ENCODE measurements at regions not wholly inside any gene's neighbourhood (a gene's known extent, or its start where the extent isn't known, plus 50 kb on each side); places are given as distances from the start of the nearest gene placed in this dataset.

DNA sequence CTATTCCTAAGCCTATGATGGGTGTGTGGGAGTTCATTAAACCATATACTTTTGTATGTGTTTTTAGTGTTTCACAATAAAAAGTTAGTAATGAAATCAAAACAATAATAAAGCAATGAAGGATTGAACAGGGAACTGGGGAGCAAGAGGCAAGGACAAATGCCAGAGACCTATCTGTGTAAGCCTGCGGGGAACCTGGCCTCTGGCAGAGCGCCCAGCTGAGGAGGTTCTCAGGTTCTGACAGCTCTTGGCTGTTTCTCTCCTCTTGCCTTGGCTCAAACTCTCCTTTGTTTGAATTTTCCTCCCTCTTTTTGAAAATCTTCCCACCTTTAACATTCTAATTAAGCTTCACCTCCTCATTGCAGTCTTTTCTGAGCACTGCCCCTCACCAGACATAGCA lies 200.0 kb upstream of the NCKAP5 start:
- no peak for DNase-seq (ENCODE audit: low read depth, low spot score)

DNA sequence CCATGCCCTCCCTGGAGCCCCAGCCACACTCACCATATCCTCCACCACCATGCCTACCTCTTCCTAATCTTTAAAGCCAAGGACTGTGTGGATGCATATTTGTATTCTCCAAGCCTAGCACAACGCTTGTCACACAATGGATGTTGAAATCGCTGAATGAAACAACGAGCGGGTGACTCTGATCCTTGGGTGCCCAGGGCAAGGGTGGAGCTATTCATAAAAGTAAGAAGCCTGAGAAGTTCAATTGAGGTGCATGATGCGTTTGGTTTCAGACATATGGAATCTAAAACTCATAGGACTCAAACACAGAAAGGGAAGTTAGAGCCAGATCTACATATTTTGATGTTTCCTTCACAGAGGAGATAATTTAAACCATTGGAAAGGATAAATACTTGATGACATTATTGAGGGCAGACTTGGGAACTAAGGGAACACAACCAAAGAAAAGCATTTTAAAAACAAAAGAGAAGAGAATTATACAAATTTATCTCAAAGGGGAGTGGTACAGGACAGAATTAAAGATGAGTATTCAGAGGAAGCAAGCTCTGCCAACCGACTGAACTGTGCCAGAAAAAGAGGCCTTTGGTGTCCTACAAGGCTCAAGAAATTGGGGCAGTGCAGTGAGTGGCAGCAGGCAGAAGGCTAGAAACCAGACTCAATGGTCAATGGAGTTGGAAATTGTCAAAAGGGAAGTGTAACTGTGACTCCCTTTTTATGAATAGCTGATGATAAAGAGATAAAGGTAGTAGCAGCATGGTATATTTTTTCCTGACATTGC lies 200.6 kb upstream of the NCKAP5 start:
- no peak for DNase-seq (ENCODE audit: low read depth, low spot score)

DNA sequence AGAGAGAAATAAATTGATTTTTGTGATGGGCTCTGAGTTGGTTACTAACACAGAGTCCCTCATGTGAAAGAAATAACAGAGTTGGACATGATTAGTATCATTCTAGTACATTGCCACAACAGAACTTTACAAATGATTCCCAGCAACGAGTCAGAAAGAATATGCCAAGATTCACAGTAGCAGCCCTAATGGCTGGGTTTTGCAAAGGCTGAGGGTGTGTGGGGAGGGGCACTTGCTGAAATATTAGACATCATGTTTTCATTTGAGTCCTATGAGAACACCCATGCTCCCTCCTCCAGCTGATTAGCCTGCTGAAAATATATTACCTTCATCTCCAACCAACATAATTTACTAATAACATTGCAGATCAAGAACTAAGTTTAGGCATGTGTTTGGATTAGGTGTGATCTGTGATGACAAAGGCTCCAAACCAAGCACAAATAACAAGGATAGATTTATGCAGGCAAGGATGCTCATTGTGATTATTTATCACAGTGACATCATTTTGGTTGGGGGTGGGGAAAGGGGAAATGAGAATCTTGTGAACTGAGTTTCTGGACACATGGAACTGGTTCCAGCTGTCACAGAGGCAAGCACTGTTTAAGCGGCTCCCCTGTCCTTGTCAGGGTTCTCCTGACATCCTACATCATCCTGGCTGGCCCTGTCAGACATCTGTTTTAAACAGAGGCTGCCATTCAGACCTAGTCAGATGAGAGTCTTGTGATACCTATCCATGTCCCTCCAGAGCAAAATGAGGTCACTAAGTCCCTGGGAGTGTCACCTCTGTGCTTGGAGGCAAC lies 205.8 kb upstream of the NCKAP5 start:
- no peak for DNase-seq (ENCODE audit: low read depth, low spot score)

DNA sequence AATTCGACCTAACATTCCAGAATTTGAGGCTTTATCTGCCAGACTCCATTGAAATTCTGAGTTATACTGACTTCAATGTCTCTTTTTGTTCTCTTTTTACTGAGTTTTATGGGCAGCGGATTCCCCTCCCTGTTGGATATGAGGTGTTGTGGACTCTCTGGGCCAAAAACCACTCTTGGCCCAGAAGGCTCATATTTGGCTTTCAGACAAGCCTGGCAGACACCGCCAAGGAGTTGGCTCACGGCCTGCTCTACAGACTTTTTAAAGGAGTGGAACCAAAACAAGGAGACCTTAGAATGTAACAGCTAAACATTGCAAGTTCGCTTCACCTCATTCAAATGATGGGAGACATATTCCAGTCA lies 206.4 kb upstream of the NCKAP5 start:
- DNase-seq (ENCODE audit: low read depth, low spot score) = no peak

DNA sequence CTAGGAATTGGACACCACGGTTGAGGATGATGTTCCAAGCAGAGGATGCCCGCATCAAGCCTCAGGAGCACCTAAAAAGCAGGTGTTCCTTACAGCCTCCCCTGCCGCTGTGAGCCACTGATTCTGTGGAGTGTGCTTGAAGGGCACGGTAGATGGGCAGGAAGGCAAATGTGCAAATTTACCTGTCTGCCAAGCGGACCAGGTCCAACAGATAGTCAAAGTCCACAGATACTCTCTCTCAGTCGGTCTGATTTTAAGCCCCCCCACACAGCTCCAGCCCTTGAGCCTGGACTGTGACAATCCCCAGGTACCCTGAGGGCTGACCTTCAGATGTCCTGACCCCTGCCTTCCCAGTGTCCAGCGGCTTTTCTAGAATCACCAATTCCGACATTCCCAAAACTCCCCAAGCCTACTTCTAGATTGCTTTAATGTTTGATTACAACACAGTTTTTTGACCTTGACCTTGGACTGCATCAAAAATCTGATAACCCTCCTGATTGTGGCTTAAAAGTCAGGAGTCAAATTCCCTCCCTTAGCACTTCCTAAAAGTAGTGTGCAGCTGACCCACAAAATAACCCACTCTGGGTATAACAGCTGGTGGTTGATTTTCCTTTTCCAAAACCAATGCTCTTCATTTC lies 208.8 kb upstream of the NCKAP5 start:
- no peak for DNase-seq (ENCODE audit: low read depth, low spot score)

DNA sequence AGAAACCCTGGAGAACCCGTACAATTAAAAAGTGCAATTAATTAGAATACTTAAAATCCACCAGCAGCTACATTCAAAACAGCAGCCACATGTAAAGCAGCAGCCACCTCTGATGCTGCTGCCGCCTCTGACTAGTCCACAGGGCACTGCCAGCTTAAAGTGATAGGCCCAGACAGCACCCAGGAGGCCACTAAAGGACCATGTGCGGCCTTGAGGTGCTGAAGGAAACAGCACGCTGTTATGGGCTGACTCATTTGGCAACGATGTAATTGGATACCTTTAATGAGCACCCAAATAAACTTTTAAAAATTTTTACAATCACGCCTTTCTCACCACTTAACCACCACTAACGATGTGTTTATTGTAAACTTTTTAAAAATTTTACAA lies 209.3 kb upstream of the NCKAP5 start:
- no peak for DNase-seq (ENCODE audit: low read depth, low spot score)

DNA sequence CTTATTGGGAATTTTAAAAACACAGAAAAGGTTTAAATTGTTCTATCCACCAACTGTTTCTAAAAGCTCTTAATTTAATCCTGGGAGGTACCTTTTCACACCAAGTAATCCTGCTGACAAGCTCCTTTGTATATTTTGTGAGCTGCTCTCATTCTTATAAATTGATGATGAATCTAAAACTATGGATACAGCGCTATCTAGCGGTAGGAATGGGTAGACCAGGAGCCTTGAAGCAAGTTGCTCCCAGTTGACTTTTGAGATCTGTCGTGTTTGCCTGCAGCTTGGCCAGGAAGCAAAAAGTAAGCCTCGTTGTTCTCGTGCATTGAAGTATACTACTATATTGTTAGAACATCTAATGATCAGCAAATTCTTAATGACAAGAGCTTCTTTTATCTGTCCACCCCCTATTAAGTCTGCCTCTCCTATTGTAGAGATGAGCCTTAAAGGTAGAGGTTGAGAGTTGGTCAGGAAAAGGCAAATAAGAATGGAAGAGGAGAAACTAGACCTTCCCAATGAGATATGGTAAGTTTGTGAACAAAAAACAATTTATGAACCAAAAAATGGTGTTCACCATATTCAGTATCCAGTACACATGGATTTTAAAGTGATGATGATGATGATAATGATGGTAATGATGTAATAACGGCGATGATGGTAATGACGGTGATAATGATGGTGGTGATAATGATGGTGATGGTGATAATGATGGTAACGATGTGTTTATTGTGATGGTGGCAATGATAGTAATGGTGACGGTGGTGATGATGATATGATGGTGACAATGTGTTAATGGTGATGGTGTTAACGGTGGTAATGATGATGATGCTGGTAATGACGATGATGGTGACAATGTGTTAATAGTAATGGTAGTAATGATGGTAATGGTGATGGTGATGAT lies 212.1 kb upstream of the NCKAP5 start:
- DNase-seq (ENCODE audit: low read depth, low spot score) = peak; percentile 57

DNA sequence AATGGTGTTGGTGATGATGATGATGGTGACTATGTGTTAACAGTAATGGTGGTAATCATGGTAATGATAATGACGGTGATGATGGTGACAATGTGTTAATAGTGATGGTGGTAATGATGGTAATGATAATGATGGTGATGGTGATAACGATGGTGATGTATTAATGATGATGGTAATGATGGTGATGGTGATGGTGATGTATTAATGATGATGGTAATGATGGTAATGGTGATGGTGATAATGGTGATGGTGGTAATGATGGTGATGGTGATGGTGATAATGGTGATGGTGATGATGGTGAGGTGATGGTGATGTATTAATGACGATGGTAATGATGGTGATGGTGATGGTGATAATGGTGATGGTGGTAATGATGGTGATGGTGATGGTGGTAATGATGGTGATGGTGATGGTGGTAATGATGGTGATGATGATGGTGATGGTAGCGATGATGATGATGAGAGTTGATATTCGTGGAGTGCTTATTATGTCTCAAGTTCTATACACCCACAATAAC lies 212.8 kb upstream of the NCKAP5 start:
- no peak for DNase-seq (ENCODE audit: low read depth, low spot score)

DNA sequence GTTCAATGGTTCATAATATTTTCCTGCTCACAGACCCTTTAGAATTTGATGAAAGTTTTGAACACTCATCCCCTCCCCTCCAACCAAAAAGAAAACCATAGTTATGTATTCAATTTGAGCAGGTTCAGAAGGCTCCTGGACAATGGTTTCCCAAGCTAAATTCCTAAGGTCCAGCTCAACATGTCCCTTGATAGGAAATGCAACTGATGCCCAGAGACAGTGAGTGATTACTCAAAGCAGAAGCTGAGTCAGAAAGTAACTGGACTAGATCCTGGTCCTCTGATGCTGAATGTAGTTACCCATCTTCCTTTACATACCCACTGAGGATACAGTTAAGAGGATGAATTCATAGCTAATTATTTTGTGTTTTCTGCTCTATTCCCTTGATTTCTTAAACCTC lies 218.9 kb upstream of the NCKAP5 start:
- no peak for DNase-seq (ENCODE audit: low read depth, low spot score)

DNA sequence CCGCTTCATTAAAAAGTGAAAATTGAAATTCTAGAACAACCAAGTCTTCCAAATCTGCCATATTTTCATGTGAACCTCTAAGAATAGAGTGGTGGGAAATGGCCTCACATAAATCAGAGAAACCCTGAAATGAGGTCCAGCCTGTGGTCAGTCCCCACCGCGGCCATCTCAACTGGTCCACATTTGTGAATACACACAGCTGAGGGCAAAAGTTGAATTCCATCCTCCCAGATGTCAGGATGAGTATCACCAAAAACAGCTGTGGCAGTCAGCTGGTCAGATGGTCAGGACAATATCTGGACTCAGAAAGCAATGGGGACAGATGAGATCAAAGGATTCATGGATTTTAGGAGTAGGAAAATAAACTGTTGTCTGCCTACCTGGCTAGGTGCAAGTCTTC lies 219.4 kb upstream of the NCKAP5 start:
- no peak for DNase-seq (ENCODE audit: low read depth, low spot score)

DNA sequence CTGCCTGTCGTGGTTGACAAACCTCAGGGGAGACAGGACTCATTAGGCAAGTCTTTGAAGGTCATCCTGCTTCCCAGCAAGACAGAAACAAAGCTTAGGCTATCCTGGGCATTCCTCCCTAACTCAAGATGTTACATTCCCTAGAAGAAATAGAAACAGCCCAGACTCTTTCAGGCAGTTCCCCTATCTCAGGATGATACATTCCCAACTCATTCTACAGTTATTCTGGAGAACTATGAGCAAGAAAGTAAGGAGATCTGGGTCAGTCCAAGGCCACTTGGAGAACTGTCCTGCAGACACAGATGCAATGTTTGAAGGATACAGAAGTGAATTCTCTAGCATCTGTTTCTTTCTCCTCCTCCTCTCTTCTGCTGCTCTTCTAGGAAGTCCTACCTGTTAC lies 220.1 kb upstream of the NCKAP5 start:
- DNase-seq (ENCODE audit: low read depth, low spot score) = no peak

DNA sequence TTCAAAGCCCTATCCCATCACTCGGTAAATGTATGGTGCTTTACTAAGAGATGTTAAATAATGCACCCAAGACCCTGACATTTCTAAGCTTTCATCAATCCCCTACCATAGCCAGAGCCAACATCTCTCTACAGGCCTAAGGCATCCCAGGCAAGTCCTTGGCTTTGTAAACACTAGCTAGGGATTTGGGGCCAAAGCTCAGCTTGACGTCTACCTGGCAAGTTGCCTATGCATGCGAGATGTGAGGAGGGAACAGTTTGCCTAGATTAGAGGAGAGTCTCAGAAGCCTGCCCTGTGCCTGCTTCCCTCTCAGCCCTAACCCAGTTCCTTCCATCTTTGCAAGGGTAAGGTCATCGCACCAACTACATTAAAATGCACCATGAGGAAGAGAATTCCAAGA lies 221.5 kb upstream of the NCKAP5 start:
- DNase-seq (ENCODE audit: low read depth, low spot score) = no peak

DNA sequence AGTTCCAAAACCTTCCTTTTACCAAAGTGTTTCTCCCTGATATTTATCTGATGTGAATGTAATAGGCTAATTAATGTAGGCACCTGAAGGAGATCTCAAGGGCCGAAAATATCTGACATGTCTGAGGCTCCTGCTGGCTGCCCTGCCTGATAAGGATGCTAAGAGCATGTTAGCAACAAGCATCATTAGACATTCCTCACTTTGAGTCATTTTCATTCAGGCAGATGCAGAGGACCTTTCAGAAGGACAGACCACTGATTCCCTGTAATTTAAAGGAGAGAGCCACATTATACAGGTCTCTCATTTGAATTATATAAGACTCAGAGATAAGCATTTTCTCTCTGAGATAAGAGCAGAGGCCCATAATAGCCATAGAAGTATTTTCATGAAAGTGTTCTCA lies 222.4 kb upstream of the NCKAP5 start:
- DNase-seq (ENCODE audit: low read depth, low spot score) = no peak

DNA sequence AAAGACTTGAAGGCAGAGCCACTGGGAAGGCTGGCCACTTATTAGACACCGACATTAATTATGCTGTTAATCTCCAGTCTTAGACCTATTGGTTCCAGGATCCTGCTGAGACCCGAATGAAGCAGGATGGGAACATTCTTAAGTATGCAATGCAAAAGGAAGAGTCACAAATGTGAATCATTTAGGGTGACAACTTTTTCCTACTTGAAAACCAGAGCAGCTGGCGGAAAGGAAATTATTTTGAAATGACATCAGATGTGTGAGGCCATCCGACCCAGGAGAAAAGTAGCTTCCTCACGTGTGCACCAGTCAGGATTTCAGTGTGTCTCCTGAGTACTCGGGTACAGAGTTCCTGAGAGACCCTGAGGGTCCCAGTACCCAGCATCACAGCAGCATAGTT lies 222.9 kb upstream of the NCKAP5 start:
- no peak for DNase-seq (ENCODE audit: low read depth, low spot score)

DNA sequence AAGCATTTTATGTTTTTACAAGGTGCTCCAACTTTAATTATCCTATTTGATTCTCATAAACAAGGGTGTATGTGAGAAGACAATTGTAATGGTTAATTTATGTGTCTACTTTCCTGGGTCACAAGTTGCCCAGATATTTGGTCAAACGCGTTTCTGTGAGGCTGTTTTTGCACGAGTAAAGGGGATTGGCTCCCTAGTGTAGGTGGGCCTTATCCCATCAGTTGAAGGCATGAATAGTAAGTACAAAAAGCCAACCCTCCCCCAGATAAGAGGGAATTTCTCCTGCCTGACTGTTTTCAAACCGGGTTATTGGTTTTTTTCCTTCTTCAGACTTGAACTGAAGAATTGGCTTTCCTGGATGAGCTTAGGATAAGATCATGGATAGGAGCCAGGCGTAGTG lies 224.0 kb upstream of the NCKAP5 start:
- no peak for DNase-seq (ENCODE audit: low read depth, low spot score)

DNA sequence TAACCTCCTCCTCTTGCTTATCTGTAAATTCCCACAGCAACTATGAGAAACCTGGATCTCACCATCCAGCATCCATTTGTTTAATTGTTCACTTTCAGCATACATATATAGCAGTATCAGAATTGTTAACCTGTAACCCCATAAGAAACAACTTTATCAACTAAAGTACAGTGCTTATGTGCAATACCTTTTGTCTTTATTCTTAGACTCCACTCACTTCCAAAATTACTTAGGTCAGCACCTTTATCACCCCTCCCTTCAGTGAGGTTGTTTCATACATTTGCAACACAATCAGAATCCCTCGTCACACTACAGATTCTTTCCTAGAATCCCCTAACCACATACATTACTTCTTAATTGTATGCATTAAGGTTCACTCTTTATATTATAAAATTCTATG lies 225.9 kb upstream of the NCKAP5 start:
- DNase-seq (ENCODE audit: low read depth, low spot score) = no peak

DNA sequence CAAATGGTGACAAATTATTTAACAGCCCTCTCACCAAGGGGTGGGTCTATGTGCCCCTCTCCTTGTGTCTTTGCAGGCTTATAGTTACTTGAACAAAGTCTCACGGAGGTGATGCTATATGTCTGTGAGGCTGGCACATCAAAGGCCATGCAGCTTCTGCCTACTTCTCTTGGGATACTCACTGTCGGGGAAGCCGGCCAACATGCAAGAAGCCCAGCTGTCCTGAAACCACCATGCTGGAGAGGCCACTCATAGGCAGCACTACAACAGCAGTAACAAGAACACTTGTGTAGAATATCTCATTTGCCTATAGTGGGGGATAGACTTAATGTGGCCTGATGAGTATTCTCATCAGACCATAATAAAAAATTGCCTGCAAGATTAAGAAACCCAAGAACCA lies 233.7 kb upstream of the NCKAP5 start:
- no peak for DNase-seq (ENCODE audit: low read depth, low spot score)

DNA sequence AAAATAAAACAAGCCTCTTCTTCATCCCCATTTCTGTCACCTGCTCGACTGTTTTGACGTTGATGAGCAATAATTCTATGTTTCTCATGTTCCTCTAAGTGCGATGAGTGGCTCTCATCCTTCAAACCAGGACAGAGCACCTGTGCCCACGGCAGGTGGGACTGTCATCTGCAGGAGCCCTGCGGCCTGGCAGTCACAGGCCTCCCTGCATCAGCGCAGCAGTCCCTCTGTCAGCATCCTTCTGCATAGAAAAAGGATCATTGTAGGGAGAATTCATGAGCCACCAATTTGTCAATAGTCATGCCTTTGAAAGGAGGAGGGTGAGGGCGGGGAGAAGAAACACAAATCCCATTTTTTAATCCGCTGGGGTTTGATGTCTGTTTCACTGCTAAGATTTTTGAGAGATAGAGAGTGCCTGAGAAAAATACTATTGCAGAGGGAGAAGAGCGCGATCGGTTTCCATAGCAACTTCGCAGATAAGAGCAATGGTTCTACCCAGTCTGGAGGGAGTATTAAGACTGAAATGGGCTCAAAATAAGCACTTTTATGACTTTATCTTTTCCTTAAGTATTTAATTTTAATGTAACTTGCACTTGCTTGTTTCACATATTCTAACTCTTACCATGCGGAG lies 234.3 kb upstream of the NCKAP5 start:
- no peak for DNase-seq (ENCODE audit: low read depth, low spot score)

DNA sequence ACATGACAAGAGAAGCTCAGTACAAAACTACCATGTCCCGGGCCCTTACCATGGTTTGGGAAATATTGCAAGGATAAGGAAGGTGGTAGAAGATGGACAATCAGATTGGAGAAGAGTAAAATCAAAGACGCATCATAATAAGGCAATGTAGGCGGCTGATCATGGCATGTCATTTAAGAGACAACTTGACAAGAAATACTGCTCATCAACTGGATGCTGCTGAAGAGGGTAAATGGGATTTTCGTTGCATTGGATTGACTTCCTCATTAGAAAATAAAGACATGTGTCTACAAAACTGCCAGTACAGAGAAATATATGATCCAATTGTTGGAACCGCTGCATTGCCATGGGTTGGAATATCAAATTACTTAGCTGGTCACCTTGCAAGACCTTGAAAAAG lies 238.3 kb upstream of the NCKAP5 start:
- DNase-seq (ENCODE audit: low read depth, low spot score) = no peak

DNA sequence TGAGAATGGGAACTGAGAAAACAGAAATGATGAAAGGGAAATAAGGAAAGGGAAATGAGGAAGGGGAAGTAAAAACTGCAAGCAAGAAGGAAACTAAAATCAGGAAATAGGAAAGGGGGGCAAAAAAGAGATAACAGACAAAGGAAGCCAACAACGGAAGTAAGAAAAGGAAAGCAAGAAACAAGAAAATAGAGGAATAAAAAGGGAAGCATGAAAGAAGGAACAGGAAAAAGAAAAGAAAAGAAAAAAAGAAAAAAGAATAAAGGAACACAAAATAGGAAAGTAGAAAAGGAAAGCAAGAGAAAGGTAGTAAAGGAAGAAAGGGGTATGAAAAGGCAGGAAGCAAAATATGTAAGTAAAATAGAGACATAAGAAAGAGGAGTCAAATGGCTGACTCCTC lies 241.2 kb upstream of the NCKAP5 start:
- no peak for DNase-seq (ENCODE audit: low read depth, low spot score)

DNA sequence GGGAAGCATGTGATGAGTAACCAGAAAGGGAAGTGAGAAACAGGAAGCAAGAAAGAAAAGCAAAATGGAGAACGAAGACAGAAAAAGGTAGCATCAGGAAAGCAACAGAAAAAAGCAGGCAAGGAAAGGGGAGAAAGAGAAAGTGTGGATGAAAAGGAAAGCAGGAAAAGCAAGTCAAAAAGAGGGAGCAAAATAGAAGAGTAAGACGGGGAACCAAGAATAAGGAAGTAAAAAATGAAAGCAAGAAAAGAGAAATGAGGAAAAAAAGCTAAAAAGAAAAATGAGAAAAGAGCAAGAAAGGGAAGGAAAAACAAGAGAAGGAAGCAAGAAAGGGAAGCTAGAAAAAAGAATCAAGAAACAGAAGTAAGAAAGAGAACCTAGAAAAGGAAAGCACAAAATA lies 242.3 kb upstream of the NCKAP5 start:
- no peak for DNase-seq (ENCODE audit: low read depth, low spot score)

All from ELF-1 (cell line).